ENCODE measurements at regions not wholly inside any gene's neighbourhood (a gene's known extent, or its start where the extent isn't known, plus 50 kb on each side); places are given as distances from the start of the nearest gene placed in this dataset.

DNA sequence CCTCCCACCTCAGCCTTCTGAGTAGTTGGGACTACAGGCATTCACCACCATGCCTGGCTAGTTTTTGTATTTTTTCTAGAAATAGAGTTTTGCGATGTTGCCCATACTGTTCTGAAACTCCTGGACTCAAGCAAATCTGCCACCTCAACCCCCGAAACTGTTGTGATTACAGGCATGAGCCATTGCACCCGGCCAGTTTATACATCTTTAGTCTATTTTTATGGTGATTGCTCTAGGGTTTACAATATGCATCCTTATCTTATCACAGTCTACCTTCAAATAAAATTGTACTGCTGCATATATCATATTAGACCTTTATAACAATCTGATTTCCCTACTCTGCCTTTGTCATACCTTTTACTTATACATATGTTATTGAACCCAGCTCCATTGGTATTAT lies 56.9 kb downstream of the SOWAHB start:
- no peak overlapping the region for H3K4me3 ChIP-seq (ENCODE audit: control insufficient read depth in 1 of 7, extremely low read depth in 1 of 7, insufficient read depth in 4 of 7, low read depth in 2 of 7, low read length in 6 of 7)
- no peaks in the 10 kb centered on the region for H3K36me3 ChIP-seq (ENCODE audit: control insufficient read depth in 4 of 4, insufficient read depth in 4 of 4, low read length in 3 of 4)
- H3K4me1 ChIP-seq (ENCODE audit: control extremely low read depth in 1 of 4, control insufficient read depth in 4 of 4, insufficient read depth in 4 of 4, low read length in 3 of 4) = no peaks in the 10 kb centered on the region
- POLR2A ChIA-PET = interaction anchor here (0.6 kb wide), 1 partner anchor 69 kb away, joined by 4 read pairs; no protein-coding TSS in a partner anchor
- 100% methylated on average over 2 of the region's 3 CpGs for WGBS (ENCODE audit: insufficient coverage)
- DNase-seq = no peak
- H3K27ac ChIP-seq (ENCODE audit: insufficient read depth in 1 of 2, low read depth in 1 of 2, low read length in 2 of 2, poor library complexity in 1 of 2, severe bottlenecking in 2 of 2) = no peak overlapping the region
- H3K27me3 ChIP-seq (replicated peaks in 2 of 5; ENCODE audit: control insufficient read depth in 4 of 5, insufficient read depth in 5 of 5, low read length in 4 of 5) = no peaks in the 10 kb centered on the region
- CTCF ChIA-PET = no interaction called here
- peaks cover 0 to 4% (median 0%) of the 10 kb centered on the region in 5 experiments for H3K9me3 ChIP-seq (ENCODE audit: control extremely low read depth in 1 of 5, control insufficient read depth in 4 of 5, insufficient read depth in 2 of 5, low read depth in 1 of 5, low read length in 4 of 5)

DNA sequence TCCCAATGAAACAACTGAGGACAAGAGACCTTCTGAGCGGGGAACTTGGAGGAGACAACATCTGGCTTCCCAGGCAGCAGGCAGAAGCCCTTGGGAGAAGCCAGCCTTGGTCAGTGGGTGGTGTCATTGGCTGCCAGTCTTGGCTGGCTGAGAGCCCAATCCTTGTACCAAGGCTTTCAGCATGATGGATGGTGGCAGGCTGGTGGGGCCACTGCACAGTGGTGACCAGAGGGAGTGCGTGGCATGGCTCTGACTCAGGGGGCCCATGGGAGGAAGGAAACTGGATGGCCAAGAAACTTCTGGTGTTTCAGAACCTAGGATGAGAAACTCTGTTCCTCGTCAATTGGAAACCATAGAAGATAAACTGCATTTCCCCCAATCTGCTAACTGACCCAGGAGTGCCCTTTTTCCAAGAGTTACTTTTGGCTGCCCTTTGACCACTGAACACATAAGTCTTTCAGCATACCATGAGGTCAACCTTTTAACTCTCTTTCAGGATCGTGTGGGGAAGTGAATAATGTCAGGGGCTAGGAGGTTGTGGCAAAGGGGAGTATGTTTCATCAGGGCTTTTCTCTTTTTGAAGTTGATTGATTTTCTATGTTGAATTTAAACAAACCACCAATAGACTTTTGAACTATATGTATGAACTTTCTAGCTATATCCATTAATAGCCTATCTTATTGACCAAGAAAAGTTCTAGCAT lies 60.9 kb downstream of the SOWAHB start:
- no peak for DNase-seq
- H3K9me3 ChIP-seq (ENCODE audit: control extremely low read depth in 1 of 5, control insufficient read depth in 4 of 5, insufficient read depth in 2 of 5, low read depth in 1 of 5, low read length in 4 of 5) = peaks cover 0 to 4% (median 0%) of the 10 kb centered on the region in 5 experiments
- H3K4me1 ChIP-seq (ENCODE audit: control extremely low read depth in 1 of 4, control insufficient read depth in 4 of 4, insufficient read depth in 4 of 4, low read length in 3 of 4) = no peaks in the 10 kb centered on the region
- no peaks in the 10 kb centered on the region for H3K36me3 ChIP-seq (ENCODE audit: control insufficient read depth in 4 of 4, insufficient read depth in 4 of 4, low read length in 3 of 4)
- POLR2A ChIA-PET = no interaction called here
- no peaks in the 10 kb centered on the region for H3K27me3 ChIP-seq (replicated peaks in 2 of 5; ENCODE audit: control insufficient read depth in 4 of 5, insufficient read depth in 5 of 5, low read length in 4 of 5)
- H3K4me3 ChIP-seq (ENCODE audit: control insufficient read depth in 1 of 7, extremely low read depth in 1 of 7, insufficient read depth in 4 of 7, low read depth in 2 of 7, low read length in 6 of 7) = no peak overlapping the region
- H3K27ac ChIP-seq (ENCODE audit: insufficient read depth in 1 of 2, low read depth in 1 of 2, low read length in 2 of 2, poor library complexity in 1 of 2, severe bottlenecking in 2 of 2) = no peak overlapping the region
- 56% methylated on average over 3 of the region's 4 CpGs for WGBS (ENCODE audit: insufficient coverage)
- CTCF ChIA-PET = no interaction called here

Data from common myeloid progenitor, CD34-positive (primary cell).